Stimulated activated CD4-positive, alpha-beta T cell treated with anti-CD3 and anti-CD28 coated beads, TNF-alpha, amount 100 ng/mL, for 24 hours (primary cell): ENCODE measurements at regions not wholly inside any gene's neighbourhood (a gene's known extent, or its start where the extent isn't known, plus 50 kb on each side); places are given as distances from the start of the nearest gene placed in this dataset.
"Not testable (repeated sequence)": the region's sequence is repeated elsewhere in the genome, so short reads cannot be mapped to it uniquely, and the experiment has no call there.

Source experiments
- DNase-seq, 3 experiments: peaks; one replicate each; pipeline ENCODE4 v3.0.0-alpha.2; 2020; ENCODE audit warnings: low read depth in 3 of 3

DNA sequence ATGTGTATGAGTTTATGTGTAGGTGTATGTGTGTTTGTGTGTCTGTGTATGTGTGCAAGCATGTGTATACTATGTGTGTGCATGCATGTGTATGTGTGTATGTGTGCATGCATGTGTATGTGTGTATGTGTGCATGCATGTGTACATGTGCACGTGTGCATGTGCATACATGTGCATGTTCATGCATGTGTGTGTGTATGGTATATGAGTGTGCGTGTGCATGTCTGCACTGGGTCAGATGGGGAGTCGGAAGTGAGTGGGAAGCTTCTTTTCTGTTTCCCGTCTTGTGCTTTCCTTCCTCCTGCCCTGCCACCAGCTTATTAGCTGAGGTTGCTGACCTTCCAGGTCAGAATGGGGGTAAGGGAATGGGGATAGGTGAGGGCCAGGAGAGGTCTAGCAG lies 174.7 kb downstream of the MAP2K4 start:
- DNase-seq = no peak

DNA sequence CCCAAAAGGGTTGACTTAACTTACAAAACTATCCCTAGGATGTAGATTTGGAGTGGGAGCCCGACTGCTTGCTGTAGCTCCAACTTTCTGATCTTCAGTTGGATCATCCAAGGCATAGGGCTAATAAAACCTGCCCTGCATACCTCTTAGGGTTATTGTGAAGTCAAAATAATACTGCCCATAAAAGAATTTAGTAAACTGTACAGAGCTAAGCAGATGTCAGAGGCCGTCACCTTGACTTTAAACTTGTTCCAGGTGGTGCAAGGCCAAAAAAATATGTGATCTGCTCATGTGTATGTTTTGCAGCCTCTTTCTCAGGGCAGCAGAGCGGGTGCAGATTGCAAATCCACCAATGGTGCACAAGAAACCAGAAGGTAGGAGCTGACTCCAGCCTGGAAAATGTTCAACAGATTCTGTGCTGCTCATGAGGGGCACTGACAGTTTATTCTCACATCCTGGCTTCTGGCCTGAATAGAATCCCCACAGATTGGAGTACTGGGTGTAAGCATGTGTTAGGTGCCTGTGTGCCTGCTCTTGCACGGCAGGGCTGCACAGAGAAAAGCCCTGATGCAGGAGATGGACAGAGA lies 180.7 kb downstream of the MAP2K4 start:
- DNase-seq = no peak

DNA sequence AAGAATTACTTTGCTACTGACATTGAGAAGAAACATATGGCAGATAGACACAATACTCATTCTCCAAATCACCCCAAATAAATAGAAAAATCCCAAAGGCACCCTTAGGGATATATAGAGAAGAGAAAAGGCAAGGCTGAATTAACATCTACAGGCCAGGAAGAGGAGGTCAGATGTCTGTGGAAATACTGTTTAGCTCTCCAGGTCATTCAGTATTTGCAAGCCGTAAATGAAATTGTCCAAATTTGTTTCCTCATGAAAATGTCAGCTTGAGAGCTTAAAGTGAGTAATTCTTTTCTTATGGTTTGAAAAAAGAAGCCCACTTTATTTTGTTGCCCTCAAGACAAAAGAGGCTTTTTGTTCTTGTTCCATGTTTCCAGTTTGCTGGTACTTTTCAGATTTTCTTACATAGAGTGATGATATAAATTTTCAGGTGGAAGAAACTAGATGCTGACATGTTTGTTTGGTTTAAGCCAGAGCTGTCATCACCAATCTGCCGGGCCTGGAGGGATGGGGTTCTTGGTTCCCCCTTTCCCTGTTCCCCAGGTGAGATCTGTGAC lies 189.0 kb downstream of the MAP2K4 start:
- DNase-seq = no peak

DNA sequence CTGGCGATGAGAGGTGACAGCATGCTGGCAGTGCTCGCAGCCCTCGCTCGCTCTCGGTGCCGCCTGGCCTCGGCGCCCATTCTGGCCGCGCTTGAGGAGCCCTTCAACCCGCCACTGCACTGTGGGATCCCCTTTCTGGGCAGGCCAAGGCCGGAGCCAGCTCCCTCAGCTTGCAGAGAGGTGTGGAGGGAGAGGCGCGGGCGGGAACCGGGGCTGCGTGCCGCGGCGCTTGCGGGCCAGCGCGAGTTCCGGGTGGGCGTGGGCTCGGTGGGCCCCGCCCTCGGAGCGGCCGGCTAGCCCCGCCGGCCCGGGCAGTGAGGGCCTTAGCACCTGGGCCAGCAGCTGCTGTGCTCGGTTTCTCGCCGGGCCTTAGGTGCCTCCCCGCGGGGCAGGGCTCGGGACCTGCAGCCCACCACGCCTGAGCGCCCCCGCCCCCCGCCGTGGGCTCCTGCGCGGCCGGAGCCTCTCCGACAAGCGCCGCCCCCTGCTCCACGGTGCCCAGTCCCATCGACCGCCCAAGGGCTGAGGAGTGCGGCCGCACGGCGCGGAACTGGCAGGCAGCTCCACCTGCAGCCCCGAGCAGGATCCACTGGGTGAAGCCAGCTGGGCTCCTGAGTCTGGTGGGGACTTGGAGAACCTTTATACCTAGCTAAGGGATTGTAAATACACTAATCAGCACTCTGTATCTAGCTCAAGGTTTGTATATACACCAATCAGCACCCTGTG lies 200.2 kb downstream of the MAP2K4 start:
- DNase-seq = not testable (repeated sequence)

DNA sequence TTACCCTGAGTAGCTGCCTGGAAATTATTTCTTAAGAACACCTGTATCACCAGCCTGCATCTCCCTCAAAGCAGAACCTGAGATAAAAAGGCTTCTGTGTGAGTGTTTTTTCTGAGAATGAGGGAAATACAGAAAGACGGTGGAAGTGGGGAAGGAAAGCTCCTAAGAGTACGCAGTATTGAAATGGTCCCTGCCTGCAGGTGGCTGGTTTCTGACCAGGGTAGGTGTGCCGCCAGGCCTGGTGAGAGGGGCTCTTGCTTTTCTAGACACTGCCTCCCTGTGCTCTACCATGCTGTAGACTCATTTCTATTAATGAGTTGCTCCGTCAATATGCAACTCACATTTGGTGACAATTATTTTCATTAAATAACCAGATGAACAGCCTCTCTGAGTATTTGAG lies 201.7 kb downstream of the MAP2K4 start:
- no peak for DNase-seq

DNA sequence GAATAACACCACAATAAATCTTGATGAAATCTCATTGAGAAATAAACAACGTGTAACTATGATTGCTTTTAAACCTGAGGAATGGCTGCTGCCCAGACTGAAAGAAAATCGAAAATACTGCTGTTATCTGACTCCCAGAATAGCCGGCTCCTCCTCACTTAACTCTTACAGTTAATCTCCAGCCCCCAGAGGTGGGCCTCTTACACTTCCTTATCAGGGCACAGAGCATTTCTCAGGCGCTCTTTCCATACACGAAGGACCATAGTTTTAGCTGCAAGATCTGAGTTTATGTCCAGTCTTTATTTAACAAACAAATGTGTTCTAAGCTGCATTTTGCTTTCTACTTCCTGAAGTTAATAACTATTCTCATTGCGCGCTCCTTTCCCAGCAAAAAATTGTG lies 206.9 kb downstream of the MAP2K4 start:
- no peak for DNase-seq

DNA sequence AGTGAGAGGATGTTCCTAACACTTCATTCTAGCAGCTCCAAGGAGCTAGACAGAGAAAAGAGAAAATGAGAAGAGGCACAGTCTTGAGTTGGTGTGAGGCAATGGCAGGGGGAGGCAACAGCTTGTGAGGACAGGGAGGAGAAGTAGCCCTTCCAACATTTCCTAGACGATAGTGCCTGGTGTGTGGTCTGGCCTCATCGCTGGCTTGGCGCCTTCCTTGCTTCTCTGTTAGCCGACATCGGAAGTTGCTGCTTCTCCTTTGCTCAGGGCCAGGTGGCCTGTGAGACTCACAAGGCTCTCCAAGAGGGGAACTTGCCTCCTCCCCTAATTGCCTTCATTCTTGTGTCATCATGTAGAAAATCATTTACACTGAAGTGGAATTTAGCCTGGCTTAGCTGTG lies 208.7 kb downstream of the MAP2K4 start:
- DNase-seq = no peak

DNA sequence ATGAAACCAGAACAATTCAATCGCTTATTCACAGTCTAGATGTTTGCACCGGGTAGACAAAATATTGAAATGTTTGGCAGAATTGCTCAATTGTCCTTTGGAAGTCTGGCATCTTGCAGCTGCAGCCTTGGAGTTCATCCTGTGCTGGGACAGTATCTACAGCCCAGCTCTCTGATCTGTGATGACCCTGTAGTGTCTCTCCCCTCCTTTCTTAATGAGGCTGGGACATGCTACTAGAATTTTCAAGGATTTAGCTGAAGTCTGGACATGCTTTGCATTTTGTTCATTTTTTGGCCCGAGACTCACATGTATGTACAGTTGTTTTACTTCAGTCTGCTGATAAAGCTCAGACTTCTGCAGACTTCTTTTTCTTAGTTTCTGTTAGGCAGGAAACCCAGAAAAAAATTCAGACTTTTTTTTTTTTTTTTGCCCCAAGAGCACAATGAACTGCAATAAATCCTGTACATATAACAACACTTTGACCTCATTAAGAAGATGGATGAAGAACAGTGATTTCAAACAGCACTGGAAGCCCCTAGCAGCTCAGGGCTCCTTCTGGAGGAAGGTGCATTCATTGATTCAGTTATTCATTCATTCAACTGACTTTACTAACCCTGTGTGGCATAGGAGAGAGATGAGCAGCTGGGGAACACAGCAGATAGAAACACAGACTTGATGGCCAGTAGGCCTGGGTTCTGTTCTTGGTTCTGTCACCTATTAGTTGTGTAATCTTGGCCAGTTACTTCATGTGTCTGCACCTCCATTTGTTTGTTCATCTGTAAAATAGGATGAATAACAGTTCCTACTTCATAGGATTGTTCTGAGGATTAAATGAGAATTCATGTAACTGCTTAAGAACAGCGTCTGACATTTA lies 210.0 kb downstream of the MAP2K4 start:
- DNase-seq = no peak

DNA sequence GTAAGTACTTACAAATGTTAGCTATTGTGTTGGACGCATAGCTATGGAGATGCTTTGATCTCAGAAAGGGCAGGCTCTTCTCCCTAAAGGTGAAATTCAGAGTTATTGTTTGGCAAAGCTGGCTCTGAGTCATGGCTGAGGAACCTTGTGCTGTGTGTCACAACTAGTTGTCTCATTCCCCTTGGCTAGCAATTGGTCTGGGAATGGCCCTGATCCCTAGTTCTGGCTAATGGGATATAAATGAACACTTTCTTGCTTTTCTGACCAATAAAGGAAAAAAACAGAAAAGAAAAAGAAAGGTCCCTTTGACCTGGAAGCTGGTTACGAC lies 210.6 kb downstream of the MAP2K4 start:
- DNase-seq = no peak

DNA sequence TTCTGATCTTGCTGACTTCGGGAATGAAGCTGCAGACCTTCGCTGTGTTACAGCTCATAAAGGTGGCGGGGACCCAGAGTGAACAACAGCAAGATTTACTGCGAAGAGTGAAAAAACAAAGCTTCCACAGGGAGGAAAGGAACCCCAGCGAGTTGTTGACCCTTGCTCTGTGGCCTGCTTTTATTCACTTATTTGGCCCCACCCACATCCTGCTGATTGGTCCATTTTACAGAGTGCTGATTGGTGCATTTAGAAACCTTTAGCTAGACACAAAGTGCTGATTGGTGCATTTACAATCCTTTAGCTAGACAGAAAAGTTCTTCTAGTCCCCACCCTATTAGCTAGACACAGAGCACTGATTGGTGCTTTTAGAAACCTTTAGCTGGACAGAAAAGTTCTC lies 218.3 kb downstream of the MAP2K4 start:
- not testable (repeated sequence) for DNase-seq

DNA sequence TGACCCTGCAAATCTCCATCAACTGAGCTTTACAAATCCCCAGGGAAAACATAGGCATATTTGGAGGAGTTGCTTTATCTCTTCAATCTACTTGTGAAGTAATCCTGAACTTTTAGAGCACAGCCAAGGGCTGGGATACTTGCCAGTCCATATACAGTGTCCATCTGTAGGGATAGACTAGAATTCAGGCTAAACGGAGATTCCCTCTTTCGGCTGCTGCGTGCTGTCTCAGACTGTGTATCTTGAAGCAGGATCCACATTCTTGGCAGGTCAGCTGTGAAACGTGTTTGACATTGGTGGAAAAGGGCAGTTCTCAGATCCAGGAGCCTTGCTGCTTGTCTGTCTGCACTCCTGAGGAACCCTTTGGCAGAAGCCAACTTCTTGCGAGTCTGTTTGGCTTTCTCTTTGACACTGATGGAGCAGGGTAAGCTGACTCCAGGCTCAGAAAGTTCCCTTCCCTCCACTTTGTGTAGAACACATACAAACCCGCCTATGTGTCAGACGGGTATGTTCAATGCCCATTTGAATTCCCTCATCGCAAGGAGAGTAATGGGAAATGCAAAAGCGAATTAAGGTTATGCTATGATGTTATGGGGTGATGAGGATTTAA lies 221.8 kb downstream of the MAP2K4 start:
- no peak for DNase-seq

DNA sequence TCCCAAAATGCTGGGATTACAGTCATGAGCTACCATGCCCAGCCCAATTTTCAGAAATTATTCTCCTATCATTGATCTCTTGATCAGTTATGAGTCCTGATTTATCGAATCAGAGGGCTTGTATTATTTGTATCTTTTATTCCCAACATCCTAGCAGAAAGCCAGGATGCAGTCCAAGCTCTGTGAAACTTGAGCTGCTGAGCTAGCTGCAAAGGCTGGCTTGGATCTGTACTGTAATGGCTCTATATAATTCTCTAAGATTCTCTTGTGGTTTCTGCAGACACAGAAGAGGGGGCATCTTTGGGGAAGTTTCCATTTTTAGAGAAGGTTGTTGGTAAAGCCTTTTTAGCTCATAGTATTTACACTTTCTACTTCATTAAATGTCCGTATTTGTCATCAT lies 227.1 kb downstream of the MAP2K4 start:
- no peak for DNase-seq

DNA sequence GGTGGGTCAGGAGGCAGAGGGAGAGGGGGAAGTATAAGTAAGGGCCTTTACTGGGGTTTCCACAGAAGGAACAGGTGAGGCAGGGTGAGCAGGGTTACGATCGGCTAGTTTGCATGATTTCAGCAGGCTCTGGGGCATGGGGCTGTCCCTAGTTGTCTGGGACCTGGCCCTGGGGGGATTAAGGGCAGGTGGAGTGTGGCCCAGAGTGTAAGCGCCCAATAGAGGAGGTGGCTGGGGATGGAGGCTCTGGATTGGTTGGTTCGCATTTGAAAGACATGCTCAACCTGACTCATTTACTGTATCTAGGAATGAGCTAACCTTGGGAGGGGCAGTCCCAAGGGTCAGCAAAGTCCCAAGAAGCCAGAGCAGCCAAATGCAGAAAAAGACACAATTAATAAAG lies 230.3 kb downstream of the MAP2K4 start:
- no peak for DNase-seq

DNA sequence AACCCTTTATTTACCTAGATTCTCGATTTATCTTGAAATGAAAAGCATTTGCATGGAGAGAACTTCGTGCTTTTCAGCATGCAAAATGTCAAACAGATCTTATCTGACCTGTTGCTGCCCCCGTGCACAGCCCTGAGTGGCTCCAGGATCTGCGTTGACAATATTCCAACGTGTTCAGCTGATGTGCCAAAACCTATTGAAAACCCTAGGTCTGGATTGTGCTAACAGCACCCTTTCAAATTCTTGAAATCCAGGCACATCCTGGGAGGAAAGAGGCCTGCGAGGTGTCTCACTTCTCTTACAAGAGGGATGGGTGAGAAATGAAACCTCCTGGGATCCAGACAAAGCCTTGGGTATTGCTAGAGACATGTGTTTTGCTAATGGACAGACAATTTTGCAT lies 231.8 kb downstream of the MAP2K4 start:
- no peak for DNase-seq

DNA sequence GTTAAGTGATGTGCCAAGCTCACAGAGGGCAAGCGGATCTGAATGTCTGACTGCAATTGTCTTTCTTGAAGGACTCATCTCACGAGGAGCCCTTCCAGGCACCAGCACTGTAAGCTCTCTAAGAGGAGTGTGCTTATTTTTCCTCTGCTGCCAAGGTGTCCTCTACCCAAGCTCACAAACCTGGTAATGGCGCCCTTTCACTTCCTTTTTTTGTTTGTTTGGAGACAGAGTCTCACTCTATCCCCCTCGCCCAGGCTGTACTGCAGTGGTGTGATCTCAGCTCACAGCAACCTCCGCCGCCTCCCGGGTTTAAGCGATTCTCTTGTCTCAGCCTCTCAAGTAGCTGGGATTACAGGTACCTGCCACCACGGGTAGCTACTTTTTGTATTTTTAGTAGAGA lies 233.8 kb downstream of the MAP2K4 start:
- DNase-seq = no peak

DNA sequence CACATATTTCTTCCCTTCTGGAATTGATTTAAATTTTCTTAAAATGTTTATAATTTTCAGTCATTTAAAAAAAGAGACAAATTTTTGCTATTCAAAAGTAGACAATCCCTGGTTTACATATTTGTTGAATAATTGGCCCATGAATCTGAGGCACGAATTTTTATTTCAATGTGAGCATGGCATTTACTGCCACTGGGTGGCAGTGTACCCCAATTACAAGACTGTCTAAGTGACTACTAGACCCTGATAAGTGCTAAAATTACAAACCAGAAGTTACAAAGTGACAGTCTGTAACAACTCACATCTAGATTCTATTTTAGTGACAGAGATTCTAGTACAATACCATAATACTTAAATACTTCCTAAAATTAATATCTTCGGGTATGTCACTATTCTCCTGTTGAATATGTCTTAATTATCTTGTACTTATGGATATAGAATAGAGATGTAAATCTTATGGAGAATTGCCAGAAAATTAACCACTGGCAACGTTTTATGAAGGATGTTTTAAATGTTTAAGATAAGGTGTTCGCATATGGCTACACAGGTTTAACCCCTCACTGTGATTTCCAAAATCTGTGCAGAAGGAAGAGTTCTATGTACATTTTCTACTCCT lies 235.8 kb downstream of the MAP2K4 start:
- DNase-seq = no peak

DNA sequence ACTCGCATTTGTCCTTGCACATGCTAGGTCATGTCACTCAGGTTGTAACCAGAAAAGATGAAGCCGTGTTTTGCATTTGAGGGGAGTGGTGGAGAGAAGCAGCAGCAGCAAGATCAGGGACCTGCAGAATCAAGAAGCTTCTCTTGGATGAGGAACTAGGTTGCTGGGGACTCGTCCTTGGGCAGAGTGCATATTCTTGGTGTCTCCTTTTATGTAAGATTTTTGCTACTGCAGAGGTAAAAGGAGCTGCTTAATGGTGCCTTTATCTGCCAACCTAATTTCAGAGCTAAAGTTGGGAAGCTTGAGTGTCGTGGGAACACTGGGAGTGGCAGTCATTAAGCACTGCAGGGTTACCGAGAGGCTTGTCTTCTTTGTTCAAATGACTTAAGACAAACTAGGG lies 236.5 kb downstream of the MAP2K4 start:
- no peak for DNase-seq

DNA sequence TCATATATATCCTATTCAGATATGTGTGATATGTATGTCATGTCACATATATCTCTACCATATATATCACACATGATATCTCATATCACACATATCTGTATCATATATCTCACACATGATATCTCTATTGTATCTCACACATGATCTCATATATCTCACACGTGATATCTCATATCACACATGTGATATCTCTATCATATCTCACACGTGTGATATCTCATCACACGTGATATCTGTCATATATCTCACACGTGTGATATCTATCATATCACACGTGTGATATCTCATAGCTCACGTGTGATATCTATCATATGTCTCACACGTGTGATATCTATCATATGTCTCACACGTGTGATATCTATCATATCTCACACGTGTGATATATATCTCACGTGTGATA lies 240.7 kb downstream of the MAP2K4 start:
- DNase-seq = no peak

DNA sequence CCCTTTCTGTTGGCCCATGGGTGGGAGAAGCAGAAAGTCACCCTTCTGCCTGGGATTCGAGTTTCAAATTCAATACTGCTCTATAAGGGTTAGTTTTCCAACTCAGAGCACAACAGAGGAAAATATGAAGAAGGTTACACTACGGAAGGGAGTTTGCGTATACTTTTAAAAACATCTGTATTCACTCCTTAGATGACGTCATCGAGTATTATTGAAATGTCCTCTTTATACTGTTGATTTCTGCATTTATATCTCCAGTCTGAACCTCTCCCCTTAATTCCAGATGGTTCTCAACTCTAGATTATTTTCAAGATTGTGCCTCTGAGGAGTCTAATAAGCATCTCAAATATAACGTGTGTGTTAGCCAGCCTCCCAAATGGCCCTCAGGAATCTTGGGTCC lies 249.1 kb downstream of the MAP2K4 start:
- DNase-seq = no peak

DNA sequence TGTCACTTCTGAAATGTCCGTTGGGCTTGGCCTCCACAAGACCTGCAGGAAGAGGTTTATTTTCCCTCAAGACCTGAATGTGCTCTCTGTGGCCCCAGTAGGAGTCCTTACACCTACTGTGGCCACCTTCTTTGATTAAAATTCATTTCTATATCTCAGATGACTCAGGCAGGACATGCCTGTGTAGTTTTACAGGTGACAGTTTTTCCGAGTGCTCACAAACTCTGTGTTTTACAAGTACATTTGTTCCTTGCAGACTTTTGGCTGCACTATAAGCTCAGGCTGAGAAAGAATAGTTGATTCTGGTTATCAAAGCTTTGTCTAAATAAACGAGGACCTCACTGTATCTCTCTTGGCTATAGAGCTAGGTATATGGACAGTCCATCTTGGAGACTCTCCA lies 257.1 kb downstream of the MAP2K4 start:
- DNase-seq = no peak

DNA sequence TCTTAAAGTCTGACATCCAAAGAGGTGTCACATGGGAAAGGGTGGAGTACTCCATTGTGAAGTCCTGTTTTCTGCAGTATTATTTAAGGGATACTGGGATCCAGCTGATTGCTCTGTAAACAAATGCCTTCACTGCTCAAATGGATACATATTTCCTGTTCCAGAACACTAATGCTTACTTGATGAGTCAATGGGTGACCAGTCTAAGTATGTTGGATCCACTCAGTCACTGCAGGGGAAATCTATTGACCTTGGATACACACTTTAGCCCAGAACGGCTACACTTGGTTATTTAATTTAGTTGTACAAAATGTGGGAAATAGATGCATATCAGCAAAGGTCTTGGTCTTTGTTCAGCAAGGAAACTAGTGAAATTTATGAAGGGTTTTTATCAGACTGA lies 261.4 kb downstream of the MAP2K4 start:
- DNase-seq = no peak

DNA sequence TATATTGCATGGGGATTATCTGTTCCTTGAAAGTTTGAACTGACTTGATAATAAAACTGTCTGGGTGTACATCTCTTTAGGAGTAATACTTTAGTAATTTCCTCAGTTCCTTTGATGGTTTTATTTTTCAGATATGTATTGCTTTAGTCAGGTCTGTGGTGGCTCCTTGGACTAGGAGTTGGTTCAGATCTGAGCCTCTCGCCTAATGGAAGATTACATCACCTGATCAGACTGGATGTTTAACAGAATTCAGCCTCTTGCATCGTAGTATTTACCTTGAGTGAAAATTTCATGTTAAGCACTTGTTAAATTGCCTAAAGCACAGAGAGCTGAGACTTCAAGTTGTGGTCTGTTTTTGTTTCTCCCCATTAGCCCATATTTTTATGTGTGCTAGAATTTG lies 267.3 kb downstream of the MAP2K4 start:
- DNase-seq = no peak
